GM18868 (cell line): ENCODE measurements at regions not wholly inside any gene's neighbourhood (a gene's known extent, or its start where the extent isn't known, plus 50 kb on each side); places are given as distances from the start of the nearest gene placed in this dataset.
A peak's percentile ranks its signal among the peaks of the same experiment; 100 is the strongest.

Experiments used
- ATAC-seq: cut with Tn5 transposase; IDR thresholded peaks from one replicate; pipeline ENCODE4 v1.9.1; 2021; ENCODE audit warnings: mild to moderate bottlenecking, moderate library complexity; ENCODE audit not compliant: unreplicated experiment

DNA sequence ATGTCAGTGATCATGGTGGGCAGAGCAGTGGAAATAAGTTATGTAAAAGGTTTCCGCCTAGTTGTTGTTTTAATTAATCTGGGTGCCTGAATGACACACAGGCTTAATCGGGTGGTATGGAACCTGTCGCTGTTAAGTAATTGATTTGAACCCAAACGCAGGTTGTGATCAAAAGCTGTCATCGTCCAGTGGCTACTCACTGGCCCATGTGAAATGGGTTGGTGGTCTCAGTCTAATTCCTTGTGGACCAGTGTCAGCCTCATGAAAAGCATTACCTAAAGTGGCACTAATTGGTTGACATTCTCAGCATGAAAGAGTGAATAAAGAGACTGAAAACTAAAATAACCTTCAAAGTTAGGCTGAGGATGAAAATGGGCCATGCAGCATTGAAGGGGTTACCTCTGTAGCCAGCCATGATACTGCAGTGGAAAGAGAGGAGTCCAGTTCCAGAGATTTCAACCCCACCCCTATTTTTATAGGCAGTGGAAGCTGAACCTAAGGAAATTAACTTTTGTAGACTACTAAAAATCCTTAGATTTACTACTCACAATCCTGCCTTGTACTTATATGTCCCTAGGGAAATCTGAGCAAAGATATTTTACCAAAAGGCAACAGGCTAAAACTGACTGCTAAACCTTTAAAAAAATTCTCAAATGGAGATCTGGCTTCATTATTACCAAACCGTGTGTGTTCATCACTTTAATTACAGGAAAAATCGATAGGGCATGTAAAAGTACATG, 251.7 kb upstream of the TENM3 start:
- ATAC-seq: no peak

GRCh38 chr4:181998398-181999295, 244.6 kb upstream of the TENM3 start:
- ATAC-seq: no peak

GRCh38 chr4:182000077-182000476, 243.1 kb upstream of the TENM3 start:
- ATAC-seq: no peak

GRCh38 chr4:182010876-182011275, 232.3 kb upstream of the TENM3 start:
- ATAC-seq: no peak

GRCh38 chr4:182014164-182014563, 229.0 kb upstream of the TENM3 start:
- ATAC-seq: no peak

- ATAC-seq: no peak
These were observed 228.2 kb upstream of the TENM3 start for GRCh38 chr4:182015014-182015413.

- ATAC-seq: peak; percentile 29
These were observed 227.3 kb upstream of the TENM3 start for GRCh38 chr4:182015893-182016292.

DNA sequence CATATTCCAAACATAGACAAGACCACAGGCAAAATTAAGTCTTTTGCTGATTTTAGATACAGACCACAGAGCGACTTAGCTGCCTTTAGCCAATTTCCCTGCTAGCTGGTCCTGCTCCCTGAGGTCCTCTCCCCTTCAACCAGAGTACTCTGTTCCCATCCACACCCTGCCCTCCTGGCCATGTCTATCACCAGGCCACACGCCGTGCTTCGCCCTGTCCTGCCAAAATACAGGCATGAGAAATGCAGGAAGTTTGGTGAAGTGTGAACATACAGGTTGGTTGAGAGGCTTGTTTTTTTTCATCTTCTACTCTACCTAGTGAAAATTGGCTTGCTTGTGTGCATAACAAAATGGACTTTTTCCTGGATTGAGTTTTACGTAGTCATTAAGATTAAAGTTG, 226.2 kb upstream of the TENM3 start:
- no peak for ATAC-seq

DNA sequence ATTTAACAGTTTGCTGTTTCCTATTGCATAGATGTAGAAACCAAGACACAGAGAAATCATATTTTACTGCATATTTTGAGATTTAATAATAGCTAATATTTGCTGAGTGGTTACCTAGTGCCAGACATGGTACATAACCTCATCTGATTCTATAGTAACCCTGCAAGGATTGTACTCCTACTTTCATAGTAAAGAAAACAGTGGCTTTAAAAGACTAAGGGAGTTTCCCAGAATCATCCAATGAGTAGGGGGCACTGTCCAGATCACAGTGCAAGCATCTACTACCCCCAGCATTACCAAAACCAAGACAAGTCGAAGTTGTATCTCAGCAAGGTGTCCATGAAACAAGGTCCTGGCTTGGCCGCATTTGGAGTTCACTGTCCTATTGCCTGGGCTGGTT, 224.5 kb upstream of the TENM3 start:
- ATAC-seq: peak; percentile 63

DNA sequence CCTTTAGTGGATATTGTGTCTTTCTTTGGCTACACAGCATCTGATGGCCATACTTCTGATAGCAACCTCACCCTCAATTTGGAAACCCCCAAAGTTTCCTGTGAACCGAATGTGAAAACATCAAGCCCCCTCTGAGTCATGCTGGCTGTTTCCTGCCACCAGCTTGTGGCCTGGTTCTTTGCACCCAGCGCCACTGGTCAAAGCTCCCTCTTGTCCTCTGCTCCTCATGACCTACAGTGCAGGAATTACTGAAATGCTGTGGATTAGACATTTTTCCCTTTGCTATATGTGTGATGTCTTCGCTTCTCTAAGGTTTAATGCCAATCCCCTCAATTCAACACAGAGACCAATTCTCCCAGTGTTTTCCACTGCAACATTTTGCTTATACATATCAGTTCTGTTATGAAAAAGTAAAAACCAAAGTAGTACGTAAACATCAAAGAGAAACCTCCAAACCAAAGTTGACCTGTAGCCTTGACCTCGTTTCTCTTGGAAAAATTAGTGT, 224.0 kb upstream of the TENM3 start:
- peak; percentile 89 for ATAC-seq

DNA sequence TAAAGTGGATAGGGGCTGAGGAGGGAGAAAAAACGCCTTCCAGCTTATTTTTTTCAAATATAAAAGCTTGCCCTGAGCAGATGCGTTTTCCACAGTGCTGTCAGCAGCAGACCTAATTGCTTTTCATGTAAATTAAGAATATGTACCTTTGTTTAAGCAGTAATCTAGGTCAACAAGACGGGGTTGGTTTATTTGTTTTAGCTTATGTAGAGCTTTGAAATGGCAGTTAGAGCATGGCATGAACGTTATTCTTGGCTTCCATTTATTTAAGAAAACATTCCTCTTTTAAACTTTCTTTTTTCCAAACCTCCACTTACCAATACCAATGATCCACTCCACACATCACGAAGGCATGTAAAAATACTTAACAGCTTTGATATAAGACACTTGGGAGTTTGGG, 220.3 kb upstream of the TENM3 start:
- no peak for ATAC-seq

GRCh38 chr4:182023469-182023868, 219.7 kb upstream of the TENM3 start:
- ATAC-seq: no peak

GRCh38 chr4:182042945-182043344, 200.3 kb upstream of the TENM3 start:
- no peak for ATAC-seq

GRCh38 chr4:182048871-182049270, 194.3 kb upstream of the TENM3 start:
- ATAC-seq: no peak

DNA sequence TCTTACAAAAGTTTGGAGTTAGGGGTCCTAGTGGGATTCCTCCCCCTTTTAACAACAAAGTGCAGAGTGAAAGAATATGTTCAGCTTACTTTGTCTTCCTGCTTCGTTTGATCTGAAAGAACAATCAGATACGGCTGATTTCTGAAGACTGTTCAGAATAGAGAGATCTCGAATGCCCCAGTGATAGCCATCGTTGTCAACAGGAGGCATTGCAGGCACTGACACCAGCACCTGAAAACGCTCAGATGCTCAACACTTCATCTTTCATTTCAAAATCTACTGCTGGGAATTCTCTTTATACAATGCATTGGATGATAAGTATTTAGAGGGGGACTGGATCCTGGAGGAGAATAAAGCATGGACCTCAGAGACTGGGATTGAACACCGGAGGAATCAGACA, 186.3 kb upstream of the TENM3 start:
- no peak for ATAC-seq

GRCh38 chr4:182062458-182062857, 180.7 kb upstream of the TENM3 start:
- no peak for ATAC-seq

DNA sequence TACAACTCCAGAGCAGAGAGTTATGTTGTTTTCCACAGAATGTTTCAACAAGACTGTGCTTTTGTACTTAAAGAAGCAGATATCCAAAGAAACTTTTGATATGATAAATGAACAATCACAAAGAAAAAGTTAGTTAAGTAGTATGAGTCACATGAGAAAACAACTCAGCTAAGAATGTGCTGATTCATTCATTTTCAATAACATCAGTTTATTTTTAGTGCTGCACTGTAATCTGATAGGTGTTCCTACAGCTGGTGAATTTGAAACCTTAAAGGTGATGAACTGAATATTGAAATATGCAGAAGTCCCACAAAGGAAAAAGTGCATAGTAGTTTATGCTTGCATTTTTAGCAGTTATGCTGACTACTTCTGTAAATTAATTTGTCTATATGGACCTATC, 180.3 kb upstream of the TENM3 start:
- peak; percentile 59 for ATAC-seq

DNA sequence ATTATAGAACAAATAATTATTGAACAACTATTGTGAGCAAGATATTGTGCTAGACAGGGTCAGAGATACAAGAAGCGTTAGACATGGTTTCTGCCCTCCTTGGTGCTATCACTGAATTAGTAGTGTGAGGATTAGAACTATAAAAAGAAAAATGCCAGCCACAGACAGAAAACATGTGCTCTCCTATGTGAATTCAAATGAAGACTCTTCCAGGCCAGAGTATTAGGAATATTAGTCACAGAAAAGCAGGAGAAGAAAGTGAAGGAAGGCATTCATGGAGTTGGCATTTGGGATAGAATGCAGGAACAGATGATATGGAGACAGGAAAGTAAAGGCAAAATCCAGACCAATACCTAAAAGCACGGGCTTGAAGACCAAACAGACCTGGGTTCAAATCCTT, 179.6 kb upstream of the TENM3 start:
- no peak for ATAC-seq

GRCh38 chr4:182065255-182065654, 177.9 kb upstream of the TENM3 start:
- no peak for ATAC-seq

DNA sequence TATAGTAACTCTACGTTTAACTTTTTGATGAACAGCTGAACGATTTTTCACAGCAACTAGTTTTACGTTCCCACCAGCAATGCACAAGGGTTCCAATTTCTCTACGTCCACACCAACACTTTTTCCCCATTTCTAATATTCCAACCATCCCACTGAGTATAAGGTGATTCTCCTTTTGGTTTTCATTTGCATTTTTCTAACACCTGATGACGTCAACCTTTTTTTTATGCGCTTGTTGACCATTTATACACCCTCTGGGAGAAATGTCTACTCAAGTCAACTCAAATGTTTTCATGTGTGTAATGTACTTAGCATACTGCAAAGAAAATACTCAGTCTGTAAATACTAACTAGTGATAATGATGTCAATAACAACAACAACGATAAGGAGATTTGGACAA, 177.2 kb upstream of the TENM3 start:
- no peak for ATAC-seq

DNA sequence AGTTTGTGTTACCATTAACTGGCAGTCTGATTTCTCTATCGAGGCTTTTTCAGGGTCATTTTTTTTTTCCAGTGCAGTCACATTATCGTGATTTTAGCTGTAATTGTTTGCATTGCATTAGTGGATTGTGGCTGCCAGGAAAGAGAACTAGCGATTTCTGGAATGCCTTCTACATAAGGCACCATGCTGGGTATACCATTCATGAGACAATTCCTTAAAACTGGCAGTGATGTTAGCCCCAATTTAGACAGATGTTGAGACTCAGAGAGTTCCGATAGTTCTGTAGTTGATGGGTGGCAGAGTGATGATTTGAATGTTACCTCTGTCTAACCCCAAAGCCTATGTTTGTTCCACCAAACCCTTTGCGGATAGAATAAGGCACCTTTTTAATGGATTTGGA, 175.4 kb upstream of the TENM3 start:
- ATAC-seq: no peak

DNA sequence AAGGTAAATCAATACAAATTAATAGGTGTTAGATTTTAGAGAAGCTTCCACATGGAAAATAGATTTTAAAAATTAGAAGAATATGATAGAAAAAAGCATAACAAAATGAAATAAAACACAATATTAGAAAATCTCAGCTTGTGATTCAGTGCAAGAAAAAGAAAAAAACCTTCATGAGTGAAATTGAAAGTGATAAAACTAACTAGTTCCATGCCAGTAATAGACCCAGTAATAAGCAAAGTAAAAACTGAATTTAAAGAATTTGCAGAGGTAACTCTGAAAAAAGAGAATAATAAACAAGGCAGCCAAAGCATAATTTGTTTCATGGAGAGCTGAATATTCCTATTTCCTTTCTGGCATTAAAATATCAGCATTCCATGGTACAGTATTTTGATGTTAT, 174.3 kb upstream of the TENM3 start:
- peak; percentile 75 for ATAC-seq
